Erythroblast (primary cell): ENCODE measurements at regions not wholly inside any gene's neighbourhood (a gene's known extent, or its start where the extent isn't known, plus 50 kb on each side); places are given as distances from the start of the nearest gene placed in this dataset.

ENCODE experiments used
- DNase-seq, 2 experiments: peaks; one replicate each; lab custom pipeline; 2025; lab: John Stamatoyannopoulos, UW
- GATA1 ChIP-seq: IDR thresholded peaks from 2 replicates; pipeline ENCODE4 v1.6.1; 2011; ENCODE audit warnings: low read depth, mild to moderate bottlenecking, control low read depth, low read length, moderate library complexity
- POLR2A ChIP-seq: IDR thresholded peaks from 2 replicates; pipeline ENCODE4 v1.6.1; 2011; ENCODE audit warnings: mild to moderate bottlenecking, low read length

GRCh38 chr5:135091286-135091685 is 57.3 kb upstream of the PITX1 start:
- no peak for DNase-seq
- TF ChIP-seq GATA1 (no peak), POLR2A (no peak)

- TF ChIP-seq POLR2A, result no peak
- no peak for TF ChIP-seq GATA1
- DNase-seq, result no peak
Measured at GRCh38 chr5:135089912-135090311, 55.9 kb upstream of the PITX1 start.

- TF ChIP-seq POLR2A, result no peak
- TF ChIP-seq GATA1, result no peak
- DNase-seq, result no peak
Measured at GRCh38 chr5:135088911-135089310, 54.9 kb upstream of the PITX1 start.

- TF ChIP-seq POLR2A (no peak), GATA1 (no peak)
- DNase-seq, result no peak
Measured at GRCh38 chr5:135087950-135088349, 53.9 kb upstream of the PITX1 start.

GRCh38 chr5:135085936-135086725 is 52.1 kb upstream of the PITX1 start:
- no peak for DNase-seq
- no peak for TF ChIP-seq POLR2A
- no peak for TF ChIP-seq GATA1

- no peak for TF ChIP-seq POLR2A
- no peak for TF ChIP-seq GATA1
Measured at GRCh38 chr5:135085133-135085935, 51.3 kb upstream of the PITX1 start.

More at GRCh38 chr5:135085133-135085935, 51.3 kb upstream of the PITX1 start:
- no peak for DNase-seq
